B cell (primary cell): ENCODE measurements at regions not wholly inside any gene's neighbourhood (a gene's known extent, or its start where the extent isn't known, plus 50 kb on each side); places are given as distances from the start of the nearest gene placed in this dataset.

Source experiments
- CTCF ChIP-seq: fragments of 200-600 bp; IDR thresholded peaks from one replicate; pipeline ENCODE4 v1.8.0; 2022; ENCODE audit warnings: antibody characterized with exemption, mild to moderate bottlenecking
- EZH2 ChIP-seq: IDR thresholded peaks from 2 replicates; pipeline ENCODE4 v1.6.1; 2012; ENCODE audit warnings: borderline replicate concordance, low read depth, mild to moderate bottlenecking, moderate library complexity, low read length; ENCODE audit not compliant: insufficient read depth, poor library complexity, severe bottlenecking

GRCh38 chr3:40969756-40970466 lies 229.4 kb upstream of the CTNNB1 start:
- no peak for TF ChIP-seq CTCF
- TF ChIP-seq EZH2, result no peak
